Suprapubic skin (tissue), 4 donors: ENCODE measurements at regions not wholly inside any gene's neighbourhood (a gene's known extent, or its start where the extent isn't known, plus 50 kb on each side); places are given as distances from the start of the nearest gene placed in this dataset.

Experiments
- POLR2A ChIP-seq, 2 donors: fragments of 450-650 bp; IDR thresholded peaks; one replicate each; pipeline ENCODE4 v1.6.1; 2017; ENCODE audit warnings: antibody characterized with exemption in 2 of 2, mild to moderate bottlenecking in 2 of 2, moderate library complexity in 2 of 2
- POLR2AphosphoS5 ChIP-seq, 3 donors: sonication (generic); formaldehyde crosslinking; IDR thresholded peaks; one replicate each; pipeline ENCODE4 v1.6.1; 2017; ENCODE audit warnings: antibody characterized with exemption in 3 of 3
- TF ChIP-seq, protein P1 (sequence below), 2 donors: fragments of 200-600 bp in 1 of 2; fragments of 450-650 bp in 1 of 2; sonication (generic) in 1 of 2; IDR thresholded peaks; one replicate each; pipeline ENCODE4 v1.5.1; 2016 to 2019; ENCODE audit warnings: antibody characterized with exemption in 2 of 2, mild to moderate bottlenecking in 1 of 2, moderate library complexity in 1 of 2

DNA sequence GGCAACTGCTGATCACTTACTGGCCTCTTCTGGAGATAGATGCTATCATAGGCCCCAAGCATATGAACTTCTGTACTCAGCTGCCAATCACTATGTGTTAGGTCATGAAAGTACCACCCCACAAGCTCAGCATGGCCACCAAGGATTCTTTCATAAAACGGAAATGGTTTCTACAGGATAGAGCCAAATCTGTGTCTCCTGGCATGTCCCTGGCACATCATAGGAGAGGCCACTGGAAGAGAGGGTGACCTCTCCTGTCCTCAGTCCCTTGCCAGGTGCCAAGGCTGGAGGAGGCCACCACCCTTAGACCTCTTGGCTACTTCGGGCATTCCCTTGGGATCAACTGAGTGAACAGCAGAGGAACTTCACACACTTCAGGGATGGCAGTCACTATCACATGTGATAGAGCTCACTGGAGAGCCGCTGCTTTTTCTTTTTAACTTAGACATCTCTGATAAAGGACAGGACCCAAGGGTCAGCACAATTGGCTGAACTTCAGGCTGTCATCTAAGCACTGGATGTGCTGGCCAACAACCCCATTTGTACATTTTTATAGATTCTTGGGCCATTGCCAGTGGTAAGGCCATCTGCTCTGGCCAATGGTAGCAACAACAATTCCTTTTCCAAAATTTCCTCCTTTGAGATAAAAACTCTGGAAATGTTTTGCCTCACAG, 425.2 kb downstream of the SQOR start:
- TF ChIP-seq, protein P1, sequence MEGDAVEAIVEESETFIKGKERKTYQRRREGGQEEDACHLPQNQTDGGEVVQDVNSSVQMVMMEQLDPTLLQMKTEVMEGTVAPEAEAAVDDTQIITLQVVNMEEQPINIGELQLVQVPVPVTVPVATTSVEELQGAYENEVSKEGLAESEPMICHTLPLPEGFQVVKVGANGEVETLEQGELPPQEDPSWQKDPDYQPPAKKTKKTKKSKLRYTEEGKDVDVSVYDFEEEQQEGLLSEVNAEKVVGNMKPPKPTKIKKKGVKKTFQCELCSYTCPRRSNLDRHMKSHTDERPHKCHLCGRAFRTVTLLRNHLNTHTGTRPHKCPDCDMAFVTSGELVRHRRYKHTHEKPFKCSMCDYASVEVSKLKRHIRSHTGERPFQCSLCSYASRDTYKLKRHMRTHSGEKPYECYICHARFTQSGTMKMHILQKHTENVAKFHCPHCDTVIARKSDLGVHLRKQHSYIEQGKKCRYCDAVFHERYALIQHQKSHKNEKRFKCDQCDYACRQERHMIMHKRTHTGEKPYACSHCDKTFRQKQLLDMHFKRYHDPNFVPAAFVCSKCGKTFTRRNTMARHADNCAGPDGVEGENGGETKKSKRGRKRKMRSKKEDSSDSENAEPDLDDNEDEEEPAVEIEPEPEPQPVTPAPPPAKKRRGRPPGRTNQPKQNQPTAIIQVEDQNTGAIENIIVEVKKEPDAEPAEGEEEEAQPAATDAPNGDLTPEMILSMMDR (IDR thresholded peaks at IDR 0.05) = no peak
- TF ChIP-seq POLR2A (IDR thresholded peaks at IDR 0.05) = no peak
- TF ChIP-seq POLR2AphosphoS5 (IDR thresholded peaks at IDR 0.05) = no peak
